Ishikawa (cell line): ENCODE measurements at regions not wholly inside any gene's neighbourhood (a gene's known extent, or its start where the extent isn't known, plus 50 kb on each side); places are given as distances from the start of the nearest gene placed in this dataset.

ENCODE experiments used
- CEBPB ChIP-seq: IDR thresholded peaks from 2 replicates; pipeline ENCODE4 v1.6.1; 2012
- CREB1 ChIP-seq: IDR thresholded peaks from 2 replicates; pipeline ENCODE4 v1.6.1; 2012; ENCODE audit warnings: low read depth
- EGR1 ChIP-seq: IDR thresholded peaks from 2 replicates; pipeline ENCODE4 v1.6.1; 2012
- EP300 ChIP-seq: IDR thresholded peaks from 2 replicates; pipeline ENCODE4 v1.6.1; 2012; ENCODE audit warnings: borderline replicate concordance
- FOXM1 ChIP-seq: IDR thresholded peaks from 2 replicates; pipeline ENCODE4 v1.6.1; 2012; ENCODE audit warnings: low read depth, borderline replicate concordance
- NFIC ChIP-seq: IDR thresholded peaks from 2 replicates; pipeline ENCODE4 v1.6.1; 2012
- RAD21 ChIP-seq: IDR thresholded peaks from 2 replicates; pipeline ENCODE4 v1.6.1; 2012; ENCODE audit warnings: low read depth
- TAF1 ChIP-seq: IDR thresholded peaks from 2 replicates; pipeline ENCODE4 v1.6.1; 2012; ENCODE audit warnings: low read depth, mild to moderate bottlenecking
- TCF12 ChIP-seq: IDR thresholded peaks from 2 replicates; pipeline ENCODE4 v1.6.1; 2012; ENCODE audit warnings: low read depth
- TEAD4 ChIP-seq: IDR thresholded peaks from 2 replicates; pipeline ENCODE4 v1.6.1; 2012
- YY1 ChIP-seq: IDR thresholded peaks from 2 replicates; pipeline ENCODE4 v1.6.1; 2012; ENCODE audit warnings: low read depth
- ZBTB7A ChIP-seq: IDR thresholded peaks from 2 replicates; pipeline ENCODE4 v1.6.1; 2012; ENCODE audit warnings: low read depth
- TF ChIP-seq, protein P1 (sequence below): IDR thresholded peaks from 2 replicates; pipeline ENCODE4 v1.6.1; 2012
- TF ChIP-seq, protein P2 (sequence below): IDR thresholded peaks from 2 replicates; pipeline ENCODE4 v1.6.1; 2012
- TF ChIP-seq, protein P3 (sequence below): IDR thresholded peaks from 2 replicates; pipeline ENCODE4 v1.6.1; 2012; ENCODE audit warnings: low read depth, mild to moderate bottlenecking

DNA sequence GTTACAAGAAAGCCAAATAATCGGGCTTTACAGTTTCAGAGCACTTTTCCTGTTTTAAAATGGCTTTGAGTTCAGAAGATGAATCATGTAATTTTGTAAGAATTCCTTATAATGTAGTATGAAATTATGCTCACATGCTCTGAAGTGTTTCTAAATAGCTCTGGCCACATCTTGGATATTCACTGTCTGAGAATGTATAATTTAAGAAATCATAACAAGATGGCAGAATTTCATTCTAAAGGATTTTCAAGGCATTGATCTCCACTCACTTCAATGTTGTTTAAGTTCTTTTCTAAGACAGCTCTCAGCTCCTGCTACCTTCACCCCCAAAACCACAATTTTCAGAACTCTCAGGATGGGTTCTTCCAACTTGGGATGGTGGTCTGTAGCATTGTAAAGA, 180.1 kb downstream of the DACT1 start:
- TF ChIP-seq TCF12 (no peak), YY1 (no peak), TAF1 (no peak), EGR1 (no peak), EP300 (no peak), RAD21 (no peak), CREB1 (no peak), NFIC (no peak), FOXM1 (no peak), ZBTB7A (no peak), TEAD4 (no peak), CEBPB (no peak)
- TF ChIP-seq, protein P1, sequence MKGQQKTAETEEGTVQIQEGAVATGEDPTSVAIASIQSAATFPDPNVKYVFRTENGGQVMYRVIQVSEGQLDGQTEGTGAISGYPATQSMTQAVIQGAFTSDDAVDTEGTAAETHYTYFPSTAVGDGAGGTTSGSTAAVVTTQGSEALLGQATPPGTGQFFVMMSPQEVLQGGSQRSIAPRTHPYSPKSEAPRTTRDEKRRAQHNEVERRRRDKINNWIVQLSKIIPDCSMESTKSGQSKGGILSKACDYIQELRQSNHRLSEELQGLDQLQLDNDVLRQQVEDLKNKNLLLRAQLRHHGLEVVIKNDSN = no peak
- TF ChIP-seq, protein P2, sequence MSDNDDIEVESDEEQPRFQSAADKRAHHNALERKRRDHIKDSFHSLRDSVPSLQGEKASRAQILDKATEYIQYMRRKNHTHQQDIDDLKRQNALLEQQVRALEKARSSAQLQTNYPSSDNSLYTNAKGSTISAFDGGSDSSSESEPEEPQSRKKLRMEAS = no peak
- TF ChIP-seq, protein P3, sequence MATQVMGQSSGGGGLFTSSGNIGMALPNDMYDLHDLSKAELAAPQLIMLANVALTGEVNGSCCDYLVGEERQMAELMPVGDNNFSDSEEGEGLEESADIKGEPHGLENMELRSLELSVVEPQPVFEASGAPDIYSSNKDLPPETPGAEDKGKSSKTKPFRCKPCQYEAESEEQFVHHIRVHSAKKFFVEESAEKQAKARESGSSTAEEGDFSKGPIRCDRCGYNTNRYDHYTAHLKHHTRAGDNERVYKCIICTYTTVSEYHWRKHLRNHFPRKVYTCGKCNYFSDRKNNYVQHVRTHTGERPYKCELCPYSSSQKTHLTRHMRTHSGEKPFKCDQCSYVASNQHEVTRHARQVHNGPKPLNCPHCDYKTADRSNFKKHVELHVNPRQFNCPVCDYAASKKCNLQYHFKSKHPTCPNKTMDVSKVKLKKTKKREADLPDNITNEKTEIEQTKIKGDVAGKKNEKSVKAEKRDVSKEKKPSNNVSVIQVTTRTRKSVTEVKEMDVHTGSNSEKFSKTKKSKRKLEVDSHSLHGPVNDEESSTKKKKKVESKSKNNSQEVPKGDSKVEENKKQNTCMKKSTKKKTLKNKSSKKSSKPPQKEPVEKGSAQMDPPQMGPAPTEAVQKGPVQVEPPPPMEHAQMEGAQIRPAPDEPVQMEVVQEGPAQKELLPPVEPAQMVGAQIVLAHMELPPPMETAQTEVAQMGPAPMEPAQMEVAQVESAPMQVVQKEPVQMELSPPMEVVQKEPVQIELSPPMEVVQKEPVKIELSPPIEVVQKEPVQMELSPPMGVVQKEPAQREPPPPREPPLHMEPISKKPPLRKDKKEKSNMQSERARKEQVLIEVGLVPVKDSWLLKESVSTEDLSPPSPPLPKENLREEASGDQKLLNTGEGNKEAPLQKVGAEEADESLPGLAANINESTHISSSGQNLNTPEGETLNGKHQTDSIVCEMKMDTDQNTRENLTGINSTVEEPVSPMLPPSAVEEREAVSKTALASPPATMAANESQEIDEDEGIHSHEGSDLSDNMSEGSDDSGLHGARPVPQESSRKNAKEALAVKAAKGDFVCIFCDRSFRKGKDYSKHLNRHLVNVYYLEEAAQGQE = no peak

DNA sequence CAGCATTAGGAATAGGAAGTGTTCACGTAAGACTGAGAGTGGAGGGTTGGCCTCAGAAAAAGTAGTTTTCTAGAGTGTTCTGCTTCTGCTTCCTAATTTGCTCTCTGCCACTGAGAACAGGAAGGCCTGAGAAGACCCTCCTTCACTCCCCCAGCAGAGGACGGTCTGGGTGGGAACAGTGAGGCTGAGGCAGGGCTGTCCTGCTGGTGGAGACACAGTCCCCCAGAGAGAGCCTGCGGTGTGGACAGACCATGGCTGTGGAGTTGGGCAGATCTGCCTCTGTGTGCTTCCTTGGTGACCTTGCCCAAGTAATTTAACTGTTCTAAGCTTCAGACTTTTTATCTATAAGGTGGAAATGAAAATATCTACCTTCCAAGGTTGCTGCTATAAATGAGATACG, 182.3 kb downstream of the DACT1 start:
- TF ChIP-seq EGR1 (no peak), FOXM1 (no peak), NFIC (no peak), EP300 (no peak), TEAD4 (no peak), RAD21 (no peak), ZBTB7A (no peak), YY1 (no peak), TAF1 (no peak), TCF12 (no peak), CEBPB (no peak), CREB1 (no peak)
- TF ChIP-seq, protein P2 = no peak
- TF ChIP-seq, protein P3 = no peak
- TF ChIP-seq, protein P1 = no peak

DNA sequence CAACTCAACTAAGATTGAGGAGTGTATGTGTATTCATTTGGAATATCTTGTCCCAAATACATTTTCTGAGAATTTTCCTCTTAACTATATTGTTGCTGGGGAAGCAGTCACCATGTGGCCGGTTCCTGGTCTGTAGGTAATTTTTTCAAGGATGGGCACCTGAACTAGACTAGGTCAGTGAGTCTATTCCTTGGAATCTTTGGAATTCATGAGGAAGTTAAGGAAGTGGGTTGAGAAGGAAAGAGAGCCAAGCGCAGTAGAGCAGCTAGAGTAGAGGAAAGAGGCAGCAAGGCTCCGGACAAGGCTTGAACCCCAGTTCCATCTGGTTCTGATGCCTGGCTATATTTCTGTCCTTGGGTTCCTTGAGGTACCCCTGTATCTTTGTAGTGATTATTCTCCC, 183.7 kb downstream of the DACT1 start:
- TF ChIP-seq FOXM1 (no peak), TEAD4 (no peak), RAD21 (no peak), EP300 (no peak), CEBPB (no peak), YY1 (no peak), TCF12 (no peak), CREB1 (no peak), EGR1 (no peak), TAF1 (no peak), NFIC (no peak), ZBTB7A (no peak)
- TF ChIP-seq, protein P1 = no peak
- TF ChIP-seq, protein P2 = no peak
- TF ChIP-seq, protein P3 = no peak

DNA sequence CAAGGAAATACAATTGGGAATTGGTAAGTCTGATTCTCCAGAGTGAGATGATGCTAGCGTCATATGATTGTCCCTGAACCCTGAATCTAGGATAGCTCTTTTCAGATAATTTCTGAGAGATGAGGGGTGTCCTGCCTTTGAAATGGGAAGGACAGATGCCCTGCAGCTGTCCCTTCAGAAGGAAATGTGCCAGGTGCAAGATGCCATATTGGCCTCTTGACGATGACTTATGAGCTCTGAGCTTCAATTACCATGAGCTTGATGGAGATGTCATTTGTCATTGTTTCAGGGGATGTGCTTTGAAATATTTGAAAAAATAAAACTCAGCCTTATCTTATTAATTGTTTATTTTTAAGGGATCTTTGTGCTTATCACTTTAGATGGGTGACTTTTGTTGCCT, 185.1 kb downstream of the DACT1 start:
- TF ChIP-seq EGR1 (no peak), ZBTB7A (no peak), TCF12 (no peak), TAF1 (no peak), CEBPB (no peak), FOXM1 (no peak), TEAD4 (no peak), YY1 (no peak), RAD21 (no peak), NFIC (no peak), EP300 (no peak), CREB1 (no peak)
- TF ChIP-seq, protein P1 = no peak
- TF ChIP-seq, protein P2 = no peak
- TF ChIP-seq, protein P3 = no peak
